ENCODE measurements at regions not wholly inside any gene's neighbourhood (a gene's known extent, or its start where the extent isn't known, plus 50 kb on each side); places are given as distances from the start of the nearest gene placed in this dataset.
"Not testable (repeated sequence)": the region's sequence is repeated elsewhere in the genome, so short reads cannot be mapped to it uniquely, and the experiment has no call there.

GRCh38 chr5:36782612-36783011 is 94.0 kb upstream of the NIPBL start:
- DNase-seq (ENCODE audit: low read depth in 2 of 2), result not testable (repeated sequence)

DNA sequence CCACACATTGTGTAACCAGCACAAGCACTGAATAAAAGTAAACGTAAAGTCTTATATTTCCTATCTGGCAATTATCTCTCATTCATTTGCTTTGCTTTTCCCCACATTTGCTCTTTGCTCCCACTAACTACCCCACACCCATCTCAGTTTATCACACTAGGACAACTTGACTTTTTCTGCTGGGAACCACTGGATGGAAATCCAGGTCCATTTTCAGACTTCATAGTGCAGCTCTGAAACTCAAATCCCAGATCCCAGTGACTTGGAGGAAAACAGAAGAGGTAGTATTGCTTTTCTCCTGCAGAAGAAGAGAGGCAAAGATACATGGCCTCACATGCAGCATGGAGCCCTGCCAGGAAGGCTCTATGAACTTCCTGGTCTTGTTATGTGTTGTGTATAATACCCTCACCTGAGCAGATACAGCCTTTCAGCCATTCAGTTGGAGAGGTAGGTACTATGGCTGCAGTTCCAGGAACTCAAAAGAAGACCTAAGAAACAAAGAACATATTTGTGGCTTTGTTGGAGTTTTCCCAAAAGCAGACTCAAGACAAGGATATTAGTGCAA is 90.0 kb upstream of the NIPBL start:
- no peak for DNase-seq (ENCODE audit: low read depth in 2 of 2)

DNA sequence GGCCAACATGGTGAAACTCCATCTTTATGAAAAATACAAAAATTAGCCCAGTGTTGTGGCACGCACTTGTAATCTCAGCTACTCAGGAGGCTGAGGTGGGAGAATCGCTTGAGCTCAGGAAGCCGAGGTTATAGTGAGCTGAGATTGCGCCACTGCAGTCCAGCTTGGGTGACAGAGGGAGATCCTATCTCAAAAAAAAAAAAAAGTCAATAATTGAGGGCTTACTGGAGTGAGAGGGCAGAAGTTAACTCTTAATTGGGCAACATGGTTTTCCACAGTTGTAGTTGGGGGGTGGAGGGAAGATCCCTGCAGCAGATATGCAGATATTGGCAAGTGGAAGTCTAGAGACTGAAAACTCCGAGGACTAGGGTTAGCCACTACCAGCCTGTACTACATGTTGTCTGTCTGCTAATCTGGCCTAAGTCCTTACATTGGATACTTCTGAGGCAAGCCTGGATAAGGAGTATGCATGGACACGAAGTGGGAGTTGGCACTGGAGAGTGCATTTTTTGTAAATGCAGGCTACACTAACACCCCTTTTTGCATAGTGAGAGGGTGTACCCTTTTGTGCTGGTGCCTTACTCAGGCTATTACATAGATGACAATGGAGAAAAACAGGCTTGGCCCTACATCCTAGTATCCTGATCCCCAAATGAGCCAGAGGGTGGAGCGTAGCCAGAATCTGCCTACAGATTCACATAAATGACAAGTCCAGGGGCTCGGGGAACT is 89.0 kb upstream of the NIPBL start:
- DNase-seq (ENCODE audit: low read depth in 2 of 2), result no peak

DNA sequence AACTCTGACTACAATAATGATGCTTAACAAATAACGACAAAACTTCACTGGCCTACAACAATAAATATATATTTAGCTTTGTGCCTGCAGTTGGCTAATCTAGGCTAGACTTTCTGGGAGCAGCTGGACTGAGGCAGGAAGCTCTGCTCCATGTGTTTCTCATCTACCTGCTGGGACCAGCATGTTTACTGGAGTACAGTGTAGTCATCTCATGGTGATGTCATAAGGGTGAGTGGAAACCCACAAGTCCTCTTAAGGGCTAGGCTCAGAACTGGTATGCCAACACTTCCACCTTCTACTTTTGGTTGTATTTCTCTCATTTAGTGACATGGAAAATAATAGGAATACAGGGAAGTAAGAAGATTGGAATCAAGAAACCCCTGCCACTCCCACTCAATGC is 85.7 kb upstream of the NIPBL start:
- no peak for DNase-seq (ENCODE audit: low read depth in 2 of 2)

DNA sequence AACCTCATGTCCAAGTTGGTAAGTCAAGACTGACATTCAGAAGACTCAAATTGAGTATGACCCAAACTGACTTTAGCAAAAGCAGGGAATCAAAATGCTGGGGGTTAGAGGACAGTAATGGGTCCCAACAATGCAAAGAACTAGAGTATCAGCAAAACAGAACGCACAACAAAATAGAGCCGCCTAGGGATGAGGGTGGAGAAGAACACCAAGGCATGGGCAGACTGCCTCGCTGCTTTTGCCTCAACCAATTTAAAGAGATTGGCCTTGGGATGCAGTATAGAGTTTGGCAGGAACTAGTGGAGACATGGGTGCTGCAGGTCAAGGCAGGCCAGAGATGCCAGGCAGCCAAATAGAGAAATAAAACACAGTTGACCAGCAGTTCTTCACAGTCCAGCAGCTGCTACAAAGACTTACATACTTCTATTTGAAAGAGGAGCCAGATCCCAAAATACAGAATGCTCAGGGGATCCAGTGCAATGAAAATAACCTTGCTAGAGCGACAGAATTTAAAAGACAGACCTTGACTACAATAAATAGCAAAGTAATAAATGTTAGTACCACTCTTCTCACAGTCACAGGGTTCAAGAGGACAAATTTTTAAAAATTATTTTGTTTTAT is 83.9 kb upstream of the NIPBL start:
- no peak for DNase-seq (ENCODE audit: low read depth in 2 of 2)

DNA sequence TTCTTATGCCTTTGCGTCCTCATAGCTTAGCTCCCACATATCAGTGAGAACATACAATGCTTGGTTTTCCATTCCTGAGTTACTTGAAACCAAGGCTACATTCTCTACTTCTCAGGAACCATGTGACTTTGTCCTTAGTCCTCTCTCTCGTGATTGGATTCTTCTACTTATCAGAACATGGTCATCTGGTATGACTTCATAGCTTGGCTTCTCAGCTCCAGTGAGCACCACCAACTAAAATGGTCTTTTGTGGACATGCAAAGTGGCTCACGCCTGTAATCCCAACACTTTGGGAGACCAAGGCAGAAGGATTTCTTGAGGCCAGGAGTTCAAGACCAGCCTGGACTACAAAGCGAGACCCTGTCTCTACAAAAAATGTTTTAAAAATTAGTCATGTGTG is 81.2 kb upstream of the NIPBL start:
- DNase-seq (ENCODE audit: low read depth in 2 of 2), result no peak

GRCh38 chr5:36796155-36796554 is 80.4 kb upstream of the NIPBL start:
- DNase-seq (ENCODE audit: low read depth in 2 of 2), result no peak

GRCh38 chr5:36801523-36801922 is 75.0 kb upstream of the NIPBL start:
- DNase-seq (ENCODE audit: low read depth in 2 of 2), result no peak

- DNase-seq (ENCODE audit: low read depth in 2 of 2), result no peak
Measured at GRCh38 chr5:36802187-36802586, 74.4 kb upstream of the NIPBL start.

DNA sequence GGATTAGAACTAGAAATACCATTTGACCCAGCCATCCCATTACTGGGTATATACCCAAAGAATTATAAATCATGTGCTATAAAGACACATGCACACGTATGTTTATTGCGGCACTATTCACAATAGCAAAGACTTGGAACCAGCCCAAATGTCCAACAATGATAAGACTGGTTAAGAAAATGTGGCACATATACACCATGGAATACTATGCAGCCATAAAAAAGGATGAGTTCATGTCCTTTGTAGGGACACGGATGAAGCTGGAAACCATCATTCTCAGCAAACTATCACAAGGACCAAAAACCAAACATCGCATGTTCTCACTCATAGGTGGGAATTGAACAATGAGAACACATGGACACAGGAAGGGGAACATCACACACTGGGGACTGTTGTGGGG is 63.3 kb upstream of the NIPBL start:
- not testable (repeated sequence) for DNase-seq (ENCODE audit: low read depth in 2 of 2)

GRCh38 chr5:36815871-36816270 is 60.7 kb upstream of the NIPBL start:
- DNase-seq (ENCODE audit: low read depth in 2 of 2), result no peak

GRCh38 chr5:36820900-36821299 is 55.7 kb upstream of the NIPBL start:
- no peak for DNase-seq (ENCODE audit: low read depth in 2 of 2)

- no peak for DNase-seq (ENCODE audit: low read depth in 2 of 2)
Measured at GRCh38 chr5:36826694-36827093, 49.9 kb upstream of the NIPBL start.
